PC-3 (cell line): ENCODE measurements at regions not wholly inside any gene's neighbourhood (a gene's known extent, or its start where the extent isn't known, plus 50 kb on each side); places are given as distances from the start of the nearest gene placed in this dataset.

ENCODE experiments used
- CTCF ChIP-seq: fragments of 300-600 bp; sonication (generic); conservative IDR thresholded peaks from 2 replicates; pipeline ENCODE4 v1.5.1; 2017; ENCODE audit warnings: antibody characterized with exemption, low read depth, mild to moderate bottlenecking, low read length
- EZH2 ChIP-seq: fragments of 300-600 bp; sonication (generic); IDR thresholded peaks from one replicate; pipeline ENCODE4 v1.6.1; 2017; ENCODE audit warnings: antibody characterized with exemption, mild to moderate bottlenecking, low read length; ENCODE audit not compliant: unreplicated experiment
- EZH2phosphoT487 ChIP-seq: fragments of 300-600 bp; sonication (generic); IDR thresholded peaks from 2 replicates; pipeline ENCODE4 v1.6.1; 2018; ENCODE audit warnings: mild to moderate bottlenecking, antibody characterized with exemption, low read length, borderline replicate concordance

GRCh38 chr15:87245592-87245991 is 1010.9 kb downstream of the NTRK3 start:
- TF ChIP-seq CTCF (no peak), EZH2phosphoT487 (no peak), EZH2 (no peak)
